ENCODE measurements at regions not wholly inside any gene's neighbourhood (a gene's known extent, or its start where the extent isn't known, plus 50 kb on each side); places are given as distances from the start of the nearest gene placed in this dataset.

GRCh38 chr12:124683152-124684124 is 116.0 kb upstream of the NCOR2 start:
- no peak for DNase-seq (ENCODE audit: low read depth)
- TF ChIP-seq CTCF (conservative IDR thresholded peaks at IDR 0.05; ENCODE audit: low read depth, low read length), result no peak
- H3K4me3 ChIP-seq (ENCODE audit: low read depth, low read length), result no peak overlapping the region

DNA sequence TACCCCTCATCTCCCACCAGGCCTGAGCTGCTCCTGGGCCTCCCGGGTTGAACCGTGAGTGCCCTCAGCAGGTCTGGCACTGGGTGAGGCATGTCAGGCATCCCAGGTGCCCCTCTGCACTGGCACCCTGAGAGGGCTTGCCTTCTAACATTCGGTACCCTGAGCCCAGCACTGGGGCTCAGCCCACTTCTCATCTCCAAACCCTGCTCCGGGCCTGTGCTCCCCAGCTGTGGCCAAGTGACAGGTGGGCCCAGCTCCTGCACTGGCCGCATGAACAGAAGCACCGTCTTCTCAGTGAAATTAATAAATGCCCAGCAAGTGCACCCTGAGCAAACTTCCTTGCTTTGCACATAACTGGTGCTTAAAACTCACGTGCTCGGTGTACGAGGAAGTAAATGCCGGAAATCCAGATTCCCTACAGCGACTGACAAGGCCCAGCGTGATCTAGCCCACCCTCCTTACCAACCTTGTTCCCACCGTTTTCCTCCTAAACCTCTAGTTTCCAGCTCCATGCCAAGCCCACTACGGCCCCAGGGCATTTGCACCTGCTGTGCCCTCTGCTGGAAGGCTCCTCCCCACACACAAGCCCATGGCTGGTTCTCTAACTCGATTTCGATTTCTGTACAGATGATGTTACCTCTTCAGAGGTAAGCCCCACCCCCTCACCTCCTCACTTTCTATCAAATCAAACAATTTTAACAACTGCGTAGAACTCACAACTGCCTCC is 115.2 kb upstream of the NCOR2 start:
- H3K4me3 ChIP-seq (ENCODE audit: low read depth, low read length), result no peak overlapping the region
- DNase-seq (ENCODE audit: low read depth), result no peak
- TF ChIP-seq CTCF (conservative IDR thresholded peaks at IDR 0.05; ENCODE audit: low read depth, low read length), result no peak

DNA sequence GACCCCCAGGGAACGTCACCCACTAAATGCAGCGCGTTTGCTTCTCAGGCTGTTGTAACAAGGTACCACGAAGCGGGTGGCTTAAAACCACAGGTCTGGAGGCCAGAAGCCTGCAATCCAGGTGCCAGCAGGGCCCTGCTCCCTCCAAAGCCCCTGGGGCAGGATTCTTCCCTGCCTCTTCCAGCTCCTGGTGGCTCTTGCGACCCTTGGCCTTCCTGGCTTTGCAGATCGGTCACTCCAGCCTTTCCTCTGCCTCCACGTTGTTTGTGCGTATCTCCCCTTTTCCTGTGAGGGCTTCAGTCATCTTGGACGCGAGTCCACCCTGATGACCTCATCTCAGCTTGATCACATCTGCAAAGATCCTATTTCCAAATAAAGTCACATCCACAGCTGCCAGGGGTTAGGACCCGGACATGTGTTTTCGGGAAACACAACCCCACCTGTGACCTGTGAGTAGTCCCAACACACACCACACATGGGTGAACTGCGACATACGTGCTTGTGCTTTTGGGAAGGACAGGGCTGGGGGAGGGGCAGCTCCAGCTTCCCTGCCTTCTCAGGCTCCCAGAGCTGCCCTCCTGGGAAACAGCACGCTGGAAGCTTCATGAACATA is 114.5 kb upstream of the NCOR2 start:
- no peak for DNase-seq (ENCODE audit: low read depth)
- no peak overlapping the region for H3K4me3 ChIP-seq (ENCODE audit: low read depth, low read length)
- TF ChIP-seq CTCF (conservative IDR thresholded peaks at IDR 0.05; ENCODE audit: low read depth, low read length), result no peak

DNA sequence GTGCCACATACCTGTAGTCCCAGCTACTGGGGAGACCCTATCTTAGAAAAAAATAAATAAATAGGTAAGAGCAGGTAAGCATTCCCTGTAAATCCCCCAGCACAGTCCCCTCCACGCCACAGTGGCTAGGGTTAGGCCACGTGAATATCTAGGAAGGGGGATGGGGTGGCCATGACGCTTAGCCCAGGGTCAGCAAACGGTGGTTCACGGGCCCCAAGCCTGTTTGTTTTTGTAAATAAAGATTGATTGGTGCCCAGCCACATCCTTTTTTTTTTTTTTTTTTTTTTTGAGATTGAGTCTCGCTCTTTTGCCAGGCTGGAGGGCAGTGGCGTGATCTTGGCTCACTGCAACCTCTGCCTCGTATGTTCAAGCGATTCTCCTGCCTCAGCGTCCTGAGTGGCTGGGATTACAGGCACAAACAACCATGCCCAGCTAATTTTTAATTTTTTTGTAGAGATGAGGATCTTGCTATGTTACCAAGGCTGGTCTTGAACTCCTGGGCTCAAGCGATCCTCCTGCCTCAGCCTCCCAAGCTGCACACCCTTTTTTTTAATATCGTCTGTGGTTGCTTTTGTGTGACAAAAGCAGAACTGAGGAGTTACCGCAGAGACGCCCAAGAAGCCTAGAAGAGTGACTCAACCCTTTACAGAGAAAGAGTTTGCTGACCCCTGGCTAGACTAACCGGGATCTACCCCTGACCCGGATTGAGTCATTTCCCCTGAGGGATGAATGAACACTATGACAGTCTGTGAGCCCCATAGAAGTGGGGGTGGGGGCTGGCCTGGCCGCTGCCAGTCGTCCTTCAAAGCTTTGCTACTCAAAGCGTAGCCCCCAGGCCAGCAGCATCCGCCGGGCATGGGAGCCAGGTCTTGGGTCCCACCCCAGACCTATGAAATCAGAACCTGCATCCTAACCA is 113.7 kb upstream of the NCOR2 start:
- no peak overlapping the region for H3K4me3 ChIP-seq (ENCODE audit: low read depth, low read length)
- DNase-seq (ENCODE audit: low read depth), result peak; percentile 66
- TF ChIP-seq CTCF (conservative IDR thresholded peaks at IDR 0.05; ENCODE audit: low read depth, low read length), result peak; percentile 35

DNA sequence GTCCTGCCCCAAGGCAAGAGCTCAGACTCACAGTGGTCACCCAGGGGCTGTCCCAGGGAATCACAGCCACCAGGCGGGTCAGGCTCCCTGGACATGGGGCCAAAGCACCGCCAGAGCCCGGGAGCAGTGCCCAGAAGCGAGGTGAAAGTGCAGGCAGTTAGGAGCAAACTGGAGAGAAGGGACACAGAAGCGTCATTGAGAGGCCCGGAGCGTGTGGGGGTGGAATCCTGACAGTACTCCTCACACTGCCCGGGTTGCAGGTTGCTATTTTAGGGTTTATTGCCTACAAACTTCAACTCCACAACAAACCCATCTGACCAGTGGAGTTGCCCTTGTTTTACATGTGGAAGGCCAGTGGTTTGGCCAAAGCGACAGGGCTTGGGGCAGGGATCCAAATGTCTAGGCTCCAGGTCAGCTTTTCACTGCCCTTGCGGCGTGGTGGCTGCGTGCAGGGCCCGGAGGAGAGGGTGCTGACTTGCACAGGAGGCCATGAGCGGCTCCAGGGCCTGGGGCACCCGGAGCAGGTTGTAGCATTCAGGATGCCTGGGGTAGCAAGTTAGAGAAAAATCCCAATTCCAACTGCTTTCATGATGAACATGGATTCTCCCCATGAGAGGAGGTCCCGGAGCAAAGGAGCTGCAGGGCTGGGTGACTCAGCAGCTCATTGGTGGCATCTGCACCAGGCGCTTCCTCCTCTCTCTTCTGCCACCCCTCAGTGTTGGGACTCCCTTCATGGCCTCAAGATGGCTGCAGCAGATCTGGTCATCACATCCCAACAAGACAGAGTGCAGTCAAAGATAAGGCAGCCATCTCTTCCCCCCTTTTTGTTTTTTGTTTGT is 112.3 kb upstream of the NCOR2 start:
- no peak overlapping the region for H3K4me3 ChIP-seq (ENCODE audit: low read depth, low read length)
- no peak for TF ChIP-seq CTCF (conservative IDR thresholded peaks at IDR 0.05; ENCODE audit: low read depth, low read length)
- DNase-seq (ENCODE audit: low read depth), result no peak
